B cell (primary cell): ENCODE measurements at regions not wholly inside any gene's neighbourhood (a gene's known extent, or its start where the extent isn't known, plus 50 kb on each side); places are given as distances from the start of the nearest gene placed in this dataset.

ENCODE experiments used
- EZH2 ChIP-seq: IDR thresholded peaks from 2 replicates; pipeline ENCODE4 v1.6.1; 2012; ENCODE audit warnings: borderline replicate concordance, low read depth, mild to moderate bottlenecking, moderate library complexity, low read length; ENCODE audit not compliant: insufficient read depth, poor library complexity, severe bottlenecking
- TF ChIP-seq, protein P1 (sequence below): fragments of 200-600 bp; IDR thresholded peaks from one replicate; pipeline ENCODE4 v1.8.0; 2022; ENCODE audit warnings: antibody characterized with exemption, mild to moderate bottlenecking

DNA sequence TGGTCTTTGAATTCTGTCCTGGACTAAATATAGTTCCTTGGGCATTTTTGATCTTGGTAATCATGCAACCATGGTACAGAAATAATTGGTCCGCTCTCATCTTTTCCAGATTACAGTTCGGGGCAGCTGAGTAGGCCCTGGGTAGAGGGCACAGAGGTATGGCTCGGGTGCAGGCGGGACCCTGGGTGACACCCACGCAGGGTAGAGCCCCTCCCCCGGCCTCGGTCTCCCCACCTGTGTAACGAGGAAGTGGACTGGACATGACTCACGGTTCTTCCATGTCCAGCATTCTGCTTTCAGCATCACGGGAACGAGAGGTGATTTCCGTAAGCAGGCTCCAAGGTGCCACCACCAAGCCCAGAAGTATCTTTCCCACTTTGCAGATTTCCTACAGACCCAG lies 91.0 kb upstream of the DIO3 start:
- TF ChIP-seq, protein P1, sequence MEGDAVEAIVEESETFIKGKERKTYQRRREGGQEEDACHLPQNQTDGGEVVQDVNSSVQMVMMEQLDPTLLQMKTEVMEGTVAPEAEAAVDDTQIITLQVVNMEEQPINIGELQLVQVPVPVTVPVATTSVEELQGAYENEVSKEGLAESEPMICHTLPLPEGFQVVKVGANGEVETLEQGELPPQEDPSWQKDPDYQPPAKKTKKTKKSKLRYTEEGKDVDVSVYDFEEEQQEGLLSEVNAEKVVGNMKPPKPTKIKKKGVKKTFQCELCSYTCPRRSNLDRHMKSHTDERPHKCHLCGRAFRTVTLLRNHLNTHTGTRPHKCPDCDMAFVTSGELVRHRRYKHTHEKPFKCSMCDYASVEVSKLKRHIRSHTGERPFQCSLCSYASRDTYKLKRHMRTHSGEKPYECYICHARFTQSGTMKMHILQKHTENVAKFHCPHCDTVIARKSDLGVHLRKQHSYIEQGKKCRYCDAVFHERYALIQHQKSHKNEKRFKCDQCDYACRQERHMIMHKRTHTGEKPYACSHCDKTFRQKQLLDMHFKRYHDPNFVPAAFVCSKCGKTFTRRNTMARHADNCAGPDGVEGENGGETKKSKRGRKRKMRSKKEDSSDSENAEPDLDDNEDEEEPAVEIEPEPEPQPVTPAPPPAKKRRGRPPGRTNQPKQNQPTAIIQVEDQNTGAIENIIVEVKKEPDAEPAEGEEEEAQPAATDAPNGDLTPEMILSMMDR: no peak
- no peak for TF ChIP-seq EZH2
